ENCODE measurements at regions not wholly inside any gene's neighbourhood (a gene's known extent, or its start where the extent isn't known, plus 50 kb on each side); places are given as distances from the start of the nearest gene placed in this dataset.

DNA sequence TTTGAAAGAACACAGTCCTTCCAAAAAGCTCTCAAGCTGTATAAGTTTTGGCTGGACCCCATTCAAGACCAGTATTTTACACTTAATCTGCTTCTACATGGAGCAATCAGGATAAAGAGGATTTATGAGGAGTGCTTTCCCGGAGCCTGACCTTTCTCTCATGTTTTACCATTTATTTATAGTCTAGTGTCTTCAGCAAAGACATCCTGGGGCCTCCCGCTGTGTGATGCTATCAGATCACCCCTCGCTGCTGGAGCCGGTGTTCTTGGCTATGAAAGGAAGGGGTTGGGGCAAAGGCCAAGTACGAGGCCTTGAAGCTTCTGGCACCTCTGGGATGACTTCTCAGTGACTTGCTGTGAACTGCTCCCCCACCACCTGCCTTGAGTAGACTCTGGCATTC, 189.6 kb downstream of the ADAMTS15 start:
- Histone ChIP-seq H2AFZ (ENCODE audit: insufficient read depth, low read depth, low read length, poor library complexity, severe bottlenecking) (no peak overlapping the region), H3K4me2 (replicated peaks; ENCODE audit: low read depth, low read length, poor library complexity, severe bottlenecking) (no peak overlapping the region), H3K4me1 (ENCODE audit: control insufficient read depth in 2 of 2, insufficient read depth in 2 of 2, low read length in 2 of 2) (no peaks in the 10 kb centered on the region), H3K4me3 (ENCODE audit: control extremely low read depth in 1 of 5, extremely low read depth in 1 of 5, insufficient read depth in 1 of 5, low read depth in 2 of 5, low read length in 4 of 5) (no peak overlapping the region), H3K27ac (ENCODE audit: low read length in 2 of 2) (no peak overlapping the region), H3K79me2 (ENCODE audit: control insufficient read depth, insufficient read depth, low read length) (no peaks in the 10 kb centered on the region), H3K36me3 (replicated peaks in 1 of 2; ENCODE audit: control extremely low read depth in 1 of 2, control insufficient read depth in 1 of 2, extremely low read depth in 1 of 2, insufficient read depth in 2 of 2, low read length in 1 of 2) (no peaks in the 10 kb centered on the region), H4K20me1 (ENCODE audit: control insufficient read depth, insufficient read depth, low read length, poor library complexity, severe bottlenecking) (no peaks in the 10 kb centered on the region), H3K9me3 (ENCODE audit: control extremely low read depth in 1 of 3, control insufficient read depth in 2 of 3, insufficient read depth in 1 of 3, low read length in 2 of 3) (no peaks in the 10 kb centered on the region), H3K9ac (ENCODE audit: low read length) (no peak overlapping the region), H3K27me3 (replicated peaks in 1 of 4; ENCODE audit: control extremely low read depth in 1 of 4, control insufficient read depth in 3 of 4, insufficient read depth in 4 of 4, low read length in 3 of 4) (no peaks in the 10 kb centered on the region)
- no peak overlapping the region for H3K27ac Mint-ChIP-seq
- ATAC-seq (ENCODE audit: low read depth) (no peak), DNase-seq (no peak)
- 95% methylated on average over 4 of the region's 5 CpGs for WGBS (ENCODE audit: insufficient coverage)
- peaks cover 7% of the 10 kb centered on the region for H3K27me3 Mint-ChIP-seq
- no peaks in the 10 kb centered on the region for H3K9me3 Mint-ChIP-seq (ENCODE audit: insufficient read depth)
- no peaks in the 10 kb centered on the region for H3K4me1 Mint-ChIP-seq
- ChIA-PET POLR2A (no interaction called here), CTCF (no interaction called here)
- intact Hi-C loops (cut with micrococcal nuclease), result no loop called here
- no peak overlapping the region for H3K4me3 Mint-ChIP-seq
- TF ChIP-seq, protein P1, sequence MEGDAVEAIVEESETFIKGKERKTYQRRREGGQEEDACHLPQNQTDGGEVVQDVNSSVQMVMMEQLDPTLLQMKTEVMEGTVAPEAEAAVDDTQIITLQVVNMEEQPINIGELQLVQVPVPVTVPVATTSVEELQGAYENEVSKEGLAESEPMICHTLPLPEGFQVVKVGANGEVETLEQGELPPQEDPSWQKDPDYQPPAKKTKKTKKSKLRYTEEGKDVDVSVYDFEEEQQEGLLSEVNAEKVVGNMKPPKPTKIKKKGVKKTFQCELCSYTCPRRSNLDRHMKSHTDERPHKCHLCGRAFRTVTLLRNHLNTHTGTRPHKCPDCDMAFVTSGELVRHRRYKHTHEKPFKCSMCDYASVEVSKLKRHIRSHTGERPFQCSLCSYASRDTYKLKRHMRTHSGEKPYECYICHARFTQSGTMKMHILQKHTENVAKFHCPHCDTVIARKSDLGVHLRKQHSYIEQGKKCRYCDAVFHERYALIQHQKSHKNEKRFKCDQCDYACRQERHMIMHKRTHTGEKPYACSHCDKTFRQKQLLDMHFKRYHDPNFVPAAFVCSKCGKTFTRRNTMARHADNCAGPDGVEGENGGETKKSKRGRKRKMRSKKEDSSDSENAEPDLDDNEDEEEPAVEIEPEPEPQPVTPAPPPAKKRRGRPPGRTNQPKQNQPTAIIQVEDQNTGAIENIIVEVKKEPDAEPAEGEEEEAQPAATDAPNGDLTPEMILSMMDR (IDR thresholded peaks at IDR 0.05), result no peak
- TF ChIP-seq EZH2 (IDR thresholded peaks at IDR 0.05; ENCODE audit: borderline replicate concordance, insufficient read depth, low read depth, low read length, poor library complexity, severe bottlenecking), result no peak

DNA sequence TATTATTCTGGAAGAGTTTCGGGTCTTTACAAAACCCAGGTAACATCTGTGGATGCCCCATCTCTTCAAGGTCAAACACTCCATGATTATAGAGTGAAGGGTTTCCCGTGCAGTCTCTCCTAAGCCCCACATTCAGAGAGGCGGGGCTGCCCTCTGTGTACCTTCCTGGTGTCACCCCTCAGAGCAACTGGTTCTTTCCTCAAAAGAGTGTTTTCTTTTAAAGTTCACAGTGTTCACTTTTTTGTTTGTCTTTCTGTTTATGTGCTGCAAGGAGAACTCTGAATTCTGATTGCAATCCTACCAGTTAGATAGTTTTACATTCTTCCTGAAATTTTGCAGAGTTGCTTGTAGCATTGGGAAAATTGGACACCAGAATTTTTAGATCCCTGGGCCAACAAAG, 190.2 kb downstream of the ADAMTS15 start:
- ATAC-seq (ENCODE audit: low read depth) (no peak), DNase-seq (no peak)
- POLR2A ChIA-PET, result no interaction called here
- Mint-ChIP-seq H3K9me3 (ENCODE audit: insufficient read depth) (no peaks in the 10 kb centered on the region), H3K4me3 (no peak overlapping the region), H3K27me3 (peaks cover 5% of the 10 kb centered on the region), H3K27ac (no peak overlapping the region), H3K4me1 (no peaks in the 10 kb centered on the region)
- Histone ChIP-seq H3K4me3 (ENCODE audit: control extremely low read depth in 1 of 5, extremely low read depth in 1 of 5, insufficient read depth in 1 of 5, low read depth in 2 of 5, low read length in 4 of 5) (no peak overlapping the region), H3K9me3 (ENCODE audit: control extremely low read depth in 1 of 3, control insufficient read depth in 2 of 3, insufficient read depth in 1 of 3, low read length in 2 of 3) (no peaks in the 10 kb centered on the region), H4K20me1 (ENCODE audit: control insufficient read depth, insufficient read depth, low read length, poor library complexity, severe bottlenecking) (no peaks in the 10 kb centered on the region), H3K27ac (ENCODE audit: low read length in 2 of 2) (no peak overlapping the region), H3K4me2 (replicated peaks; ENCODE audit: low read depth, low read length, poor library complexity, severe bottlenecking) (no peak overlapping the region), H3K9ac (ENCODE audit: low read length) (no peak overlapping the region), H3K36me3 (replicated peaks in 1 of 2; ENCODE audit: control extremely low read depth in 1 of 2, control insufficient read depth in 1 of 2, extremely low read depth in 1 of 2, insufficient read depth in 2 of 2, low read length in 1 of 2) (no peaks in the 10 kb centered on the region), H2AFZ (ENCODE audit: insufficient read depth, low read depth, low read length, poor library complexity, severe bottlenecking) (no peak overlapping the region), H3K4me1 (ENCODE audit: control insufficient read depth in 2 of 2, insufficient read depth in 2 of 2, low read length in 2 of 2) (no peaks in the 10 kb centered on the region), H3K27me3 (replicated peaks in 1 of 4; ENCODE audit: control extremely low read depth in 1 of 4, control insufficient read depth in 3 of 4, insufficient read depth in 4 of 4, low read length in 3 of 4) (no peaks in the 10 kb centered on the region), H3K79me2 (ENCODE audit: control insufficient read depth, insufficient read depth, low read length) (no peaks in the 10 kb centered on the region)
- intact Hi-C loops (cut with micrococcal nuclease), result no loop called here
- WGBS (ENCODE audit: insufficient coverage), result 100% methylated on average over 2 of the region's 3 CpGs
- CTCF ChIA-PET, result no interaction called here
- TF ChIP-seq EZH2 (IDR thresholded peaks at IDR 0.05; ENCODE audit: borderline replicate concordance, insufficient read depth, low read depth, low read length, poor library complexity, severe bottlenecking), result no peak
- TF ChIP-seq, protein P1 (IDR thresholded peaks at IDR 0.05), result no peak

All from B cell (primary cell).